RWPE1 (cell line): ENCODE measurements at regions not wholly inside any gene's neighbourhood (a gene's known extent, or its start where the extent isn't known, plus 50 kb on each side); places are given as distances from the start of the nearest gene placed in this dataset.

ENCODE experiments used
- CTCF ChIA-PET: fragments of 350-600 bp; sonication (Branson Sonifier 250); formaldehyde crosslinking; extraction: SDS; loops from one replicate; lab custom pipeline; 2021; lab: Yijun Ruan, JAX
- POLR2A ChIA-PET: fragments of 400-600 bp; formaldehyde crosslinking; extraction: SDS; loops from one replicate; lab custom pipeline; 2020; ENCODE audit warnings: antibody characterized with exemption; ENCODE audit not compliant: low non-redundant PET; lab: Yijun Ruan, JAX
- DNase-seq: peaks from one replicate; pipeline ENCODE4 v3.0.0; 2012; ENCODE audit warnings: low spot score
- H3K27ac ChIP-seq: fragments of 450-650 bp; 2 replicates; pipeline ENCODE4 v1.5.1; 2017
- CTCF ChIP-seq: fragments of 450-650 bp; conservative IDR thresholded peaks from 2 replicates; pipeline ENCODE4 v1.5.1; 2017; ENCODE audit warnings: low read depth, mild to moderate bottlenecking

DNA sequence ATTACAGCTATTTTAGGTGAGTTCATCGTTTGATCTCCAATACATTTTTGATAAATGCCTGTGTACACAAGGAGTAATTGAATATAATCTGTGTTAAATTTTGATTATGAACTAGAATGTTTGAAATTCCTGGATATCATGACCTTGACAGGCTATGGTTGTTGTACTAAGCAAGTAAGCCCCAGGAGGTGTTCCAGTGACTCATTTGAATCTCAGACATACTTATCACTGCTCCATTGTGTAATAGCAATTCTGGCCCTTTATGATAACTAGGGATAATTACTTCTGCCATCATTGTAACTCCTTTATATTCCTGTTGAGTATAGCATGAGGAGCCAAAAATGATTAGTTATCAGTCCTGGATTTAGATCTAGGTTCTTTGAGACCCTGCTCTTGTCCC, 1424.6 kb upstream of the ADGRB3 start:
- peak; percentile 31 for DNase-seq
- no peak overlapping the region for H3K27ac ChIP-seq
- ChIA-PET CTCF (interaction anchor here (0.5 kb wide), 1 partner anchor 399 kb away, joined by 3 read pairs; no protein-coding TSS in a partner anchor), POLR2A (no interaction called here)
- no peak for TF ChIP-seq CTCF

GRCh38 chr6:67201563-67201962, 1433.5 kb upstream of the ADGRB3 start:
- no peak overlapping the region for H3K27ac ChIP-seq
- POLR2A ChIA-PET = no interaction called here
- DNase-seq = no peak
- TF ChIP-seq CTCF = no peak
- CTCF ChIA-PET = no interaction called here

- ChIA-PET POLR2A (no interaction called here), CTCF (no interaction called here)
- no peak for DNase-seq
- no peak for TF ChIP-seq CTCF
- H3K27ac ChIP-seq = no peak overlapping the region
Measured at GRCh38 chr6:67200626-67201403, 1434.3 kb upstream of the ADGRB3 start.

DNA sequence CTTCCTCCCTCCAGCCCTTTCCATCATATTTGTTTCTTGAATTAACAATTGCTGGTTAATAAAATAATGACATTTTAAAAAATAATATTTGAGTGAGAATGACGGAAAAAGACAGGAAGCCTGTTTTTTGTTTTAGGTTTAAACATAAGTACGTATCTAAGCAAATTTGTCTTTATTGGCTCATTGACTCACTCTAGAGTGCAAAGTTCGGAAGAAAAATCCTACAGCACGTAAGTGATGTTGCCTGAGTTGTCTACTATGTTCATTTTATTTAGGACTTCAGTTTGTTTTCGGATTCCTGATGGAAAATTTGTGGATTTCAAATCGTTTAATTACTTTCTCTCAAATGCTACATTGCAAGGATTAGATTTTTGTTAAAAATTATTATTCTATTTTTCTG, 1435.7 kb upstream of the ADGRB3 start:
- CTCF ChIA-PET = no interaction called here

DNA sequence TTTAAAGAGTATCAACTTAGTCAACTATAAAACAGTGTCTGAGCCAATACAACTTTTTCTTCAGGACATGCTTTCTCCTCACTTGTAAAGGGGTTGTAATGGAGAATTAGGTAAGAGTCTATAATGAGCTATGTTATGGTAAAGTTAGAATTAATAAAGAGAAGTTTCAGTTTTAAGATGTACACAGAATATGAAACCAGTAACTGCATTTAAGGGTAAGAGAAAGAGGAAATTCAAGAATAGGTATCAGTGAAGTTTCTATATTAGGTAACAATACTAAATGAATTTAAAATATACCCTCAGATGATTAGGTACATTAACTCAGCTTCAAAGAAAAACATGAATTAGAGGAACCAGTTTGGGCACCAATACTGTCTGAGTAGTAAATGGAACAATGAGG, 1444.3 kb upstream of the ADGRB3 start:
- POLR2A ChIA-PET = no interaction called here
- no peak overlapping the region for H3K27ac ChIP-seq
- TF ChIP-seq CTCF = no peak
- DNase-seq = no peak
- CTCF ChIA-PET = interaction anchor here (0.7 kb wide), 1 partner anchor 75 kb away, joined by 4 read pairs; no protein-coding TSS in a partner anchor

More for the DNA sequence above, 1435.7 kb upstream of the ADGRB3 start:
- no peak for DNase-seq
- POLR2A ChIA-PET = no interaction called here
- no peak for TF ChIP-seq CTCF
- no peak overlapping the region for H3K27ac ChIP-seq

DNA sequence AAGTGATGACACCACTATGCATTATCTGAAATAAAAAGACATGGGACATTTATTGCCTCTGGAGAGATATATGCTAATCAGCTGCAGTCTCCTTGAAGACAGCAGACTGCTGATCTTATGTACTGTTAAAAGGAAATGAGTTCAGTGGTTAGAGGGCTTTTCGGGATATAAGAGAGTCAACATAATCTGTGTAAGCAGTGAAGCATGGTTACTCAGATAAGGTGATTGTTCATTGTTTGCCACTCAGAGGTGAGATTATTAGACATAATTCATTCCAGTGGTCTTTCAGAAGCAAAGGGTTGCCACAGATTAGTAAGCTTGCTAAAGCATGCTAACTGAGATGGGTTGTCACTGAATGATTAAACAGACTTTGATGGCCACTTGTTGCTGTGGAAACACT, 1450.7 kb upstream of the ADGRB3 start:
- no peak for TF ChIP-seq CTCF
- POLR2A ChIA-PET = no interaction called here
- CTCF ChIA-PET = interaction anchor here (0.6 kb wide), 1 partner anchor 342 kb away, joined by 3 read pairs; no protein-coding TSS in a partner anchor
- no peak for DNase-seq
- H3K27ac ChIP-seq = no peak overlapping the region
